ENCODE measurements at regions not wholly inside any gene's neighbourhood (a gene's known extent, or its start where the extent isn't known, plus 50 kb on each side); places are given as distances from the start of the nearest gene placed in this dataset.
A peak's percentile ranks its signal among the peaks of the same experiment; 100 is the strongest.

DNA sequence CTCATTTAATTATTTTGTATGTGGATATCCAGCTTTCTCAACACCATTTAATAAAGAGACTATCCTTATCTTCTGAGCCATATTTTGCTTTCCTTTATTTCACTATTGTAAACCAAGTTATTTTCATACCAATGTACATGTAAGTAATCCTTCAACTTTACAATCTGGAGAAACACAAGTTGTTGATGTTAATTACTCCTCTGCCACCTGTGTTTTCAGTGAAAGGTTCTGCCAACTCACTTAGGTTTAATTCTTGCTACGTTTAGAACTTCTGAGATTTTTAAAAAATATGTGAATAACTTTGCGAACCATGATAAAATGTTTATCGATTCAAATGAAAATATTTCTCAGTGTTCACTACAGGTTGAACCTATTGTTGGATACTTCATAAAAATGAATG lies 244.4 kb downstream of the CDH7 start (continued):
- TF ChIP-seq, protein P1, sequence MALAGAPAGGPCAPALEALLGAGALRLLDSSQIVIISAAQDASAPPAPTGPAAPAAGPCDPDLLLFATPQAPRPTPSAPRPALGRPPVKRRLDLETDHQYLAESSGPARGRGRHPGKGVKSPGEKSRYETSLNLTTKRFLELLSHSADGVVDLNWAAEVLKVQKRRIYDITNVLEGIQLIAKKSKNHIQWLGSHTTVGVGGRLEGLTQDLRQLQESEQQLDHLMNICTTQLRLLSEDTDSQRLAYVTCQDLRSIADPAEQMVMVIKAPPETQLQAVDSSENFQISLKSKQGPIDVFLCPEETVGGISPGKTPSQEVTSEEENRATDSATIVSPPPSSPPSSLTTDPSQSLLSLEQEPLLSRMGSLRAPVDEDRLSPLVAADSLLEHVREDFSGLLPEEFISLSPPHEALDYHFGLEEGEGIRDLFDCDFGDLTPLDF (CRISPR knock-in tag; IDR thresholded peaks at IDR 0.05), result no peak
- TF ChIP-seq, protein P2, sequence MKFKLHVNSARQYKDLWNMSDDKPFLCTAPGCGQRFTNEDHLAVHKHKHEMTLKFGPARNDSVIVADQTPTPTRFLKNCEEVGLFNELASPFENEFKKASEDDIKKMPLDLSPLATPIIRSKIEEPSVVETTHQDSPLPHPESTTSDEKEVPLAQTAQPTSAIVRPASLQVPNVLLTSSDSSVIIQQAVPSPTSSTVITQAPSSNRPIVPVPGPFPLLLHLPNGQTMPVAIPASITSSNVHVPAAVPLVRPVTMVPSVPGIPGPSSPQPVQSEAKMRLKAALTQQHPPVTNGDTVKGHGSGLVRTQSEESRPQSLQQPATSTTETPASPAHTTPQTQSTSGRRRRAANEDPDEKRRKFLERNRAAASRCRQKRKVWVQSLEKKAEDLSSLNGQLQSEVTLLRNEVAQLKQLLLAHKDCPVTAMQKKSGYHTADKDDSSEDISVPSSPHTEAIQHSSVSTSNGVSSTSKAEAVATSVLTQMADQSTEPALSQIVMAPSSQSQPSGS (CRISPR knock-in tag; IDR thresholded peaks at IDR 0.05; ENCODE audit: borderline replicate concordance, low read depth), result no peak
- TF ChIP-seq, protein P3, sequence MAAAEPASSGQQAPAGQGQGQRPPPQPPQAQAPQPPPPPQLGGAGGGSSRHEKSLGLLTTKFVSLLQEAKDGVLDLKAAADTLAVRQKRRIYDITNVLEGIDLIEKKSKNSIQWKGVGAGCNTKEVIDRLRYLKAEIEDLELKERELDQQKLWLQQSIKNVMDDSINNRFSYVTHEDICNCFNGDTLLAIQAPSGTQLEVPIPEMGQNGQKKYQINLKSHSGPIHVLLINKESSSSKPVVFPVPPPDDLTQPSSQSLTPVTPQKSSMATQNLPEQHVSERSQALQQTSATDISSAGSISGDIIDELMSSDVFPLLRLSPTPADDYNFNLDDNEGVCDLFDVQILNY (CRISPR knock-in tag; IDR thresholded peaks at IDR 0.05), result no peak
- no peak for TF ChIP-seq SMAD3 (CRISPR knock-in tag; IDR thresholded peaks at IDR 0.05; ENCODE audit: borderline replicate concordance)
- no peak for TF ChIP-seq ESRRA (CRISPR knock-in tag; IDR thresholded peaks at IDR 0.05; ENCODE audit: borderline replicate concordance)
- TF ChIP-seq, protein P4, sequence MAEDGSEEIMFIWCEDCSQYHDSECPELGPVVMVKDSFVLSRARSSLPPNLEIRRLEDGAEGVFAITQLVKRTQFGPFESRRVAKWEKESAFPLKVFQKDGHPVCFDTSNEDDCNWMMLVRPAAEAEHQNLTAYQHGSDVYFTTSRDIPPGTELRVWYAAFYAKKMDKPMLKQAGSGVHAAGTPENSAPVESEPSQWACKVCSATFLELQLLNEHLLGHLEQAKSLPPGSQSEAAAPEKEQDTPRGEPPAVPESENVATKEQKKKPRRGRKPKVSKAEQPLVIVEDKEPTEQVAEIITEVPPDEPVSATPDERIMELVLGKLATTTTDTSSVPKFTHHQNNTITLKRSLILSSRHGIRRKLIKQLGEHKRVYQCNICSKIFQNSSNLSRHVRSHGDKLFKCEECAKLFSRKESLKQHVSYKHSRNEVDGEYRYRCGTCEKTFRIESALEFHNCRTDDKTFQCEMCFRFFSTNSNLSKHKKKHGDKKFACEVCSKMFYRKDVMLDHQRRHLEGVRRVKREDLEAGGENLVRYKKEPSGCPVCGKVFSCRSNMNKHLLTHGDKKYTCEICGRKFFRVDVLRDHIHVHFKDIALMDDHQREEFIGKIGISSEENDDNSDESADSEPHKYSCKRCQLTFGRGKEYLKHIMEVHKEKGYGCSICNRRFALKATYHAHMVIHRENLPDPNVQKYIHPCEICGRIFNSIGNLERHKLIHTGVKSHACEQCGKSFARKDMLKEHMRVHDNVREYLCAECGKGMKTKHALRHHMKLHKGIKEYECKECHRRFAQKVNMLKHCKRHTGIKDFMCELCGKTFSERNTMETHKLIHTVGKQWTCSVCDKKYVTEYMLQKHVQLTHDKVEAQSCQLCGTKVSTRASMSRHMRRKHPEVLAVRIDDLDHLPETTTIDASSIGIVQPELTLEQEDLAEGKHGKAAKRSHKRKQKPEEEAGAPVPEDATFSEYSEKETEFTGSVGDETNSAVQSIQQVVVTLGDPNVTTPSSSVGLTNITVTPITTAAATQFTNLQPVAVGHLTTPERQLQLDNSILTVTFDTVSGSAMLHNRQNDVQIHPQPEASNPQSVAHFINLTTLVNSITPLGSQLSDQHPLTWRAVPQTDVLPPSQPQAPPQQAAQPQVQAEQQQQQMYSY (CRISPR knock-in tag; IDR thresholded peaks at IDR 0.05), result no peak

DNA sequence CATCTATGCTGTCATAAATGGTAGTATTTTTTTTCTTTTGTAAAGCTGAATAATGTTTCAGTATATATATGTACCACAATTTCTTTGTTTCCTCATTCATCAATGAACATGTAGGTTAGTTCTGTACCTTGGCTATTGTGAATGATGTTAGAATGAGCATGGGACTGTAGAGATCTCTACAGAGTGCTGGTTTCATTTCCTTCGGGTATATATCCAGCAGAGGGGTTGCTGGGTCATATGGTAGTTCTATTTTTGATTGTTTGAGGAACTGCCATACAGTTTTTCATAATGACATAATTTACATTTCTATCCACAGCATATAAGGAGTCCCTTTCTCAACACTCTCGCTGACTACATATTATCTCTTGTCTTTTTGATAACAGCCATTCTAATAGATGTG lies 243.5 kb downstream of the CDH7 start:
- Mint-ChIP-seq H3K4me3 (no peak overlapping the region), H3K27ac (no peak overlapping the region), H3K9me3 (no peaks in the 10 kb centered on the region), H3K4me1 (peaks cover 2% of the 10 kb centered on the region; the same call in 1 of the 2 replicates), H3K27me3 (ENCODE audit: low read depth) (no peaks in the 10 kb centered on the region), H3K36me3 (no peaks in the 10 kb centered on the region)
- no peak for TF ChIP-seq NFE2L1 (CRISPR knock-in tag; IDR thresholded peaks at IDR 0.05)
- no peak for TF ChIP-seq PRRX2 (CRISPR knock-in tag; IDR thresholded peaks at IDR 0.05)
- CTCF ChIA-PET, result no interaction called here
- POLR2A ChIA-PET, result no interaction called here
- DNase-seq (ENCODE audit: low spot score) (no peak), ATAC-seq (no peak)

DNA sequence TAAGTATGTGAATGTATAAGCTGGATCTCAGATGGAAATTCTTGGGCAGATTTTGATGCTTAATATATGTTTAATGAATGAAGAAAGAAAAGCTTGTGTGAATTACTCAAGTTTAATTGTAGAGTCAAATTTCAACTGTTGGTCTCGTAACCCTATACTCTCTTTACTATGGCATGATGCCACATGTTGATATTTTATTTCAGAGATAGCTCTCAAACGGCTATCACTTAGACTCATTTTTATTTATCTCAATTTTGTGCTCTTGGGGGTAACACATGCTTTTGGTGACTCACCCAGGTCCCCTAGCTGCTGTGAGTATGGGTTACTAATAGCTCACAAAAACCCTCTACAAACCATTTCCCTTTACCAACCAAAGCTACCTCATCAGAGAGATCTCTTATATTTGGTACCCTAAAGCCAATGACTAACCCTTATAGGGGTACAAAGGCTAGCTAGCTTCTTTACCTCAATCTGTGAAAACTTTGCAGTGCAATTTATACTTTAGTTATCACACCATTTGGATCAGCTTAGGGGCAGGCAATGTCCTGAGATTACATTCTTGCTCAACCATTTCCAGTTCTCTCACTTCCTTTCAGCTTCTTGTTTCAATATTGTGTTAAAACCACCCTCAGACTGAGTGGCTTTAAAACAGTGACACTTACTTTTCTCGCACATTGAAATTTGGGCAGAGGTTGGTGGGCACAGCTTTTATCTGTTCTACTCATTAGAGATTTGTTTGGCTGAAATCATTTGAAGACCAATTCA lies 240.3 kb downstream of the CDH7 start:
- TF ChIP-seq SMAD3 (CRISPR knock-in tag; IDR thresholded peaks at IDR 0.05; ENCODE audit: borderline replicate concordance), result no peak
- no peak for TF ChIP-seq TEAD4 (CRISPR knock-in tag; IDR thresholded peaks at IDR 0.05)
- TF ChIP-seq GABPB1 (CRISPR knock-in tag; IDR thresholded peaks at IDR 0.05), result no peak
- no peak for TF ChIP-seq SMAD4 (CRISPR knock-in tag; IDR thresholded peaks at IDR 0.05)
- TF ChIP-seq FOXP1 (CRISPR knock-in tag; IDR thresholded peaks at IDR 0.05; ENCODE audit: borderline replicate concordance), result no peak
- no peak for TF ChIP-seq KAT7 (CRISPR knock-in tag; IDR thresholded peaks at IDR 0.05; ENCODE audit: borderline replicate concordance)
- TF ChIP-seq NFATC4 (CRISPR knock-in tag; IDR thresholded peaks at IDR 0.05), result no peak
- TF ChIP-seq, protein P5, sequence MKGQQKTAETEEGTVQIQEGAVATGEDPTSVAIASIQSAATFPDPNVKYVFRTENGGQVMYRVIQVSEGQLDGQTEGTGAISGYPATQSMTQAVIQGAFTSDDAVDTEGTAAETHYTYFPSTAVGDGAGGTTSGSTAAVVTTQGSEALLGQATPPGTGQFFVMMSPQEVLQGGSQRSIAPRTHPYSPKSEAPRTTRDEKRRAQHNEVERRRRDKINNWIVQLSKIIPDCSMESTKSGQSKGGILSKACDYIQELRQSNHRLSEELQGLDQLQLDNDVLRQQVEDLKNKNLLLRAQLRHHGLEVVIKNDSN (CRISPR knock-in tag; IDR thresholded peaks at IDR 0.05), result no peak
- TF ChIP-seq, protein P6, sequence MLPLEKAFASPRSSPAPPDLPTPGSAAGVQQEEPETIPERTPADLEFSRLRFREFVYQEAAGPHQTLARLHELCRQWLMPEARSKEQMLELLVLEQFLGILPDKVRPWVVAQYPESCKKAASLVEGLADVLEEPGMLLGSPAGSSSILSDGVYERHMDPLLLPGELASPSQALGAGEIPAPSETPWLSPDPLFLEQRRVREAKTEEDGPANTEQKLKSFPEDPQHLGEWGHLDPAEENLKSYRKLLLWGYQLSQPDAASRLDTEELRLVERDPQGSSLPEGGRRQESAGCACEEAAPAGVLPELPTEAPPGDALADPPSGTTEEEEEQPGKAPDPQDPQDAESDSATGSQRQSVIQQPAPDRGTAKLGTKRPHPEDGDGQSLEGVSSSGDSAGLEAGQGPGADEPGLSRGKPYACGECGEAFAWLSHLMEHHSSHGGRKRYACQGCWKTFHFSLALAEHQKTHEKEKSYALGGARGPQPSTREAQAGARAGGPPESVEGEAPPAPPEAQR (CRISPR knock-in tag; IDR thresholded peaks at IDR 0.05), result no peak
- TF ChIP-seq CREB1 (CRISPR knock-in tag; IDR thresholded peaks at IDR 0.05), result no peak
- TF ChIP-seq, protein P7, sequence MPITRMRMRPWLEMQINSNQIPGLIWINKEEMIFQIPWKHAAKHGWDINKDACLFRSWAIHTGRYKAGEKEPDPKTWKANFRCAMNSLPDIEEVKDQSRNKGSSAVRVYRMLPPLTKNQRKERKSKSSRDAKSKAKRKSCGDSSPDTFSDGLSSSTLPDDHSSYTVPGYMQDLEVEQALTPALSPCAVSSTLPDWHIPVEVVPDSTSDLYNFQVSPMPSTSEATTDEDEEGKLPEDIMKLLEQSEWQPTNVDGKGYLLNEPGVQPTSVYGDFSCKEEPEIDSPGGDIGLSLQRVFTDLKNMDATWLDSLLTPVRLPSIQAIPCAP (CRISPR knock-in tag; IDR thresholded peaks at IDR 0.05), result no peak
- TF ChIP-seq SOX15 (CRISPR knock-in tag; IDR thresholded peaks at IDR 0.05), result no peak
- no peak for ATAC-seq
- Mint-ChIP-seq H3K36me3 (no peaks in the 10 kb centered on the region), H3K27ac (0 out of 2 replicates have a peak overlapping the region, but pooled peaks have one; percentile 17), H3K4me3 (no peak overlapping the region), H3K27me3 (ENCODE audit: low read depth) (no peaks in the 10 kb centered on the region), H3K9me3 (no peaks in the 10 kb centered on the region), H3K4me1 (peaks cover 15% of the 10 kb centered on the region)
- ChIA-PET POLR2A (no interaction called here), CTCF (interaction anchor here (0.6 kb wide), 1 partner anchor 133 kb away, joined by 3 read pairs; no protein-coding TSS in a partner anchor)
- no peak for DNase-seq (ENCODE audit: low spot score)

All from WTC11 (cell line).